GM23338 (cell line): ENCODE measurements at regions not wholly inside any gene's neighbourhood (a gene's known extent, or its start where the extent isn't known, plus 50 kb on each side); places are given as distances from the start of the nearest gene placed in this dataset.

Source experiments
- ATAC-seq: fragments of 200-7000 bp; cut with Tn5 transposase; 3 replicates; pipeline ENCODE4 v1.9.1; 2020
- DNase-seq: peaks from one replicate; pipeline ENCODE4 v3.0.0-alpha.2; 2015; ENCODE audit warnings: low spot score
- H2AFZ ChIP-seq: fragments of 200-600 bp; sonication (generic); 2 replicates; pipeline ENCODE4 v1.8.0; 2016; ENCODE audit warnings: antibody characterized with exemption, mild to moderate bottlenecking, moderate library complexity
- H3F3A ChIP-seq: fragments of 200-600 bp; sonication (generic); replicated peaks from 2 replicates; pipeline ENCODE4 v1.8.0; 2017; ENCODE audit warnings: antibody characterized with exemption, mixed run types, low read depth
- H3K27ac ChIP-seq: fragments of 200-600 bp; sonication (generic); 2 replicates; pipeline ENCODE4 v1.6.1; 2016; ENCODE audit warnings: low read depth
- H3K27me3 ChIP-seq: fragments of 200-600 bp; sonication (generic); 2 replicates; pipeline ENCODE4 v1.8.0; 2016; ENCODE audit warnings: mild to moderate bottlenecking, mixed run types, moderate library complexity; ENCODE audit not compliant: insufficient read depth
- H3K36me3 ChIP-seq: fragments of 200-600 bp; sonication (generic); 2 replicates; pipeline ENCODE4 v1.8.0; 2016; ENCODE audit warnings: mild to moderate bottlenecking; ENCODE audit not compliant: insufficient read depth
- H3K4me1 ChIP-seq: fragments of 200-600 bp; sonication (generic); 2 replicates; pipeline ENCODE4 v1.8.0; 2016; ENCODE audit warnings: mild to moderate bottlenecking, moderate library complexity; ENCODE audit not compliant: insufficient read depth
- H3K4me2 ChIP-seq: fragments of 200-600 bp; sonication (generic); 2 replicates; pipeline ENCODE4 v1.7.1; 2017; ENCODE audit warnings: mixed run types
- H3K4me3 ChIP-seq: fragments of 200-600 bp; sonication (generic); 2 replicates; pipeline ENCODE4 v1.6.1; 2016; ENCODE audit warnings: mixed run types
- H3K79me2 ChIP-seq: fragments of 200-600 bp; sonication (generic); replicated peaks from 2 replicates; pipeline ENCODE4 v1.8.0; 2017; ENCODE audit warnings: mild to moderate bottlenecking; ENCODE audit not compliant: insufficient read depth
- H3K9me2 ChIP-seq: fragments of 200-600 bp; sonication (generic); 2 replicates; pipeline ENCODE4 v1.8.0; 2017; ENCODE audit not compliant: insufficient read depth
- H4K20me1 ChIP-seq: fragments of 200-600 bp; sonication (generic); replicated peaks from 2 replicates; pipeline ENCODE4 v1.8.0; 2017; ENCODE audit warnings: mild to moderate bottlenecking; ENCODE audit not compliant: insufficient read depth
- H3K27ac Mint-ChIP-seq: 2 replicates; pipeline ENCODE4 v1.8.0; 2020; ENCODE audit warnings: inconsistent platforms, mild to moderate bottlenecking, moderate library complexity, mixed read lengths
- H3K27me3 Mint-ChIP-seq: 3 replicates; pipeline ENCODE4 v1.8.0; 2022; ENCODE audit warnings: low read depth, mild to moderate bottlenecking, moderate library complexity, mixed read lengths, inconsistent platforms; ENCODE audit not compliant: insufficient read depth, poor library complexity
- H3K36me3 Mint-ChIP-seq: 3 replicates; pipeline ENCODE4 v1.8.0; 2021; ENCODE audit warnings: low read depth, mild to moderate bottlenecking, inconsistent platforms, moderate library complexity, mixed read lengths
- H3K4me1 Mint-ChIP-seq: 3 replicates; pipeline ENCODE4 v1.8.0; 2020; ENCODE audit warnings: mild to moderate bottlenecking, inconsistent platforms, mixed read lengths
- H3K4me3 Mint-ChIP-seq: 3 replicates; pipeline ENCODE4 v1.8.0; 2021; ENCODE audit warnings: moderate library complexity, mild to moderate bottlenecking, inconsistent platforms, mixed read lengths
- H3K9me3 Mint-ChIP-seq: 3 replicates; pipeline ENCODE4 v1.8.0; 2020; ENCODE audit warnings: moderate library complexity, mild to moderate bottlenecking, inconsistent platforms, mixed read lengths
- CREB1 ChIP-seq: fragments of 250-450 bp; sonication (Bioruptor Pico); IDR thresholded peaks from 2 replicates; pipeline ENCODE4 v1.5.0; 2020; ENCODE audit warnings: low read depth, mild to moderate bottlenecking, moderate library complexity
- EZH2 ChIP-seq: fragments of 200-600 bp; sonication (generic); IDR thresholded peaks from one replicate; pipeline ENCODE4 v1.8.0; 2017; ENCODE audit warnings: antibody characterized with exemption, mild to moderate bottlenecking, low read depth; ENCODE audit not compliant: unreplicated experiment
- EZH2phosphoT487 ChIP-seq: fragments of 200-600 bp; sonication (generic); IDR thresholded peaks from one replicate; pipeline ENCODE4 v1.8.1; 2018; ENCODE audit warnings: antibody characterized with exemption; ENCODE audit not compliant: unreplicated experiment
- JUNB ChIP-seq: IDR thresholded peaks from one replicate; pipeline ENCODE4 v1.6.1; 2016; ENCODE audit warnings: antibody characterized with exemption; ENCODE audit not compliant: unreplicated experiment
- NANOG ChIP-seq: IDR thresholded peaks from 2 replicates; pipeline ENCODE4 v1.6.1; 2016; ENCODE audit warnings: antibody characterized with exemption, borderline replicate concordance
- POLR2AphosphoS5 ChIP-seq: IDR thresholded peaks from 2 replicates; pipeline ENCODE4 v1.6.1; 2016; ENCODE audit warnings: antibody characterized with exemption, low read depth
- REST ChIP-seq: IDR thresholded peaks from one replicate; pipeline ENCODE4 v1.6.1; 2018; ENCODE audit warnings: antibody characterized with exemption; ENCODE audit not compliant: unreplicated experiment
- STAT1 ChIP-seq: IDR thresholded peaks from one replicate; pipeline ENCODE4 v1.6.1; 2016; ENCODE audit warnings: antibody characterized with exemption; ENCODE audit not compliant: unreplicated experiment
- ZNF114 ChIP-seq: fragments of 250-450 bp; sonication (Bioruptor Pico); IDR thresholded peaks from 2 replicates; pipeline ENCODE4 v1.5.0; 2020; ENCODE audit warnings: mild to moderate bottlenecking, moderate library complexity
- ZNF331 ChIP-seq: fragments of 250-450 bp; sonication (Bioruptor Pico); IDR thresholded peaks from 2 replicates; pipeline ENCODE4 v1.5.0; 2020; ENCODE audit warnings: low read depth, mild to moderate bottlenecking, moderate library complexity
- ZNF462 ChIP-seq: fragments of 250-450 bp; sonication (Bioruptor Pico); IDR thresholded peaks from 2 replicates; pipeline ENCODE4 v1.5.0; 2020; ENCODE audit warnings: mild to moderate bottlenecking, moderate library complexity
- TF ChIP-seq, protein P1 (sequence below): IDR thresholded peaks from 2 replicates; pipeline ENCODE4 v1.6.1; 2016; ENCODE audit warnings: antibody characterized with exemption
- TF ChIP-seq, protein P2 (sequence below), 2 experiments: fragments of 200-600 bp in 1 of 2; sonication (generic) in 1 of 2; conservative IDR thresholded peaks; 2 replicates each; pipeline versions ENCODE4 v1.5.1 to v1.6.1; 2016 to 2017; ENCODE audit warnings: antibody characterized with exemption in 2 of 2, low read depth in 2 of 2, mild to moderate bottlenecking in 2 of 2, moderate library complexity in 1 of 2

- no peak for TF ChIP-seq EZH2
Observed at GRCh38 chr2:185664384-185664783, 74.2 kb upstream of the FSIP2 start (continued).

- DNase-seq, result peak; percentile 27
- Histone ChIP-seq H3K79me2 (no peaks in the 10 kb centered on the region), H4K20me1 (no peaks in the 10 kb centered on the region), H3K4me2 (no peak overlapping the region), H3F3A (no peaks in the 10 kb centered on the region), H3K27me3 (no peaks in the 10 kb centered on the region), H3K4me3 (no peak overlapping the region), H3K27ac (no peak overlapping the region), H3K4me1 (no peaks in the 10 kb centered on the region), H3K9me2 (no peaks in the 10 kb centered on the region; the same call in 1 of the 2 replicates), H2AFZ (no peak overlapping the region), H3K36me3 (no peaks in the 10 kb centered on the region)
- no peak overlapping the region for H3K4me3 Mint-ChIP-seq
- TF ChIP-seq, protein P1, sequence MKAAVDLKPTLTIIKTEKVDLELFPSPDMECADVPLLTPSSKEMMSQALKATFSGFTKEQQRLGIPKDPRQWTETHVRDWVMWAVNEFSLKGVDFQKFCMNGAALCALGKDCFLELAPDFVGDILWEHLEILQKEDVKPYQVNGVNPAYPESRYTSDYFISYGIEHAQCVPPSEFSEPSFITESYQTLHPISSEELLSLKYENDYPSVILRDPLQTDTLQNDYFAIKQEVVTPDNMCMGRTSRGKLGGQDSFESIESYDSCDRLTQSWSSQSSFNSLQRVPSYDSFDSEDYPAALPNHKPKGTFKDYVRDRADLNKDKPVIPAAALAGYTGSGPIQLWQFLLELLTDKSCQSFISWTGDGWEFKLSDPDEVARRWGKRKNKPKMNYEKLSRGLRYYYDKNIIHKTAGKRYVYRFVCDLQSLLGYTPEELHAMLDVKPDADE, result no peak
- TF ChIP-seq ZNF114 (CRISPR knock-in tag) (no peak), NANOG (no peak), POLR2AphosphoS5 (no peak), CREB1 (CRISPR knock-in tag) (no peak), REST (no peak), STAT1 (no peak), ZNF331 (no peak), EZH2 (no peak), JUNB (no peak), EZH2phosphoT487 (no peak), ZNF462 (CRISPR knock-in tag) (no peak)
- TF ChIP-seq, protein P2, sequence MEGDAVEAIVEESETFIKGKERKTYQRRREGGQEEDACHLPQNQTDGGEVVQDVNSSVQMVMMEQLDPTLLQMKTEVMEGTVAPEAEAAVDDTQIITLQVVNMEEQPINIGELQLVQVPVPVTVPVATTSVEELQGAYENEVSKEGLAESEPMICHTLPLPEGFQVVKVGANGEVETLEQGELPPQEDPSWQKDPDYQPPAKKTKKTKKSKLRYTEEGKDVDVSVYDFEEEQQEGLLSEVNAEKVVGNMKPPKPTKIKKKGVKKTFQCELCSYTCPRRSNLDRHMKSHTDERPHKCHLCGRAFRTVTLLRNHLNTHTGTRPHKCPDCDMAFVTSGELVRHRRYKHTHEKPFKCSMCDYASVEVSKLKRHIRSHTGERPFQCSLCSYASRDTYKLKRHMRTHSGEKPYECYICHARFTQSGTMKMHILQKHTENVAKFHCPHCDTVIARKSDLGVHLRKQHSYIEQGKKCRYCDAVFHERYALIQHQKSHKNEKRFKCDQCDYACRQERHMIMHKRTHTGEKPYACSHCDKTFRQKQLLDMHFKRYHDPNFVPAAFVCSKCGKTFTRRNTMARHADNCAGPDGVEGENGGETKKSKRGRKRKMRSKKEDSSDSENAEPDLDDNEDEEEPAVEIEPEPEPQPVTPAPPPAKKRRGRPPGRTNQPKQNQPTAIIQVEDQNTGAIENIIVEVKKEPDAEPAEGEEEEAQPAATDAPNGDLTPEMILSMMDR (conservative IDR thresholded peaks at IDR 0.05; ENCODE audit: low read depth in 2 of 2), result no peak
- peaks cover 7% of the 10 kb centered on the region for H3K4me1 Mint-ChIP-seq
- H3K27ac Mint-ChIP-seq, result no peak overlapping the region
- H3K9me3 Mint-ChIP-seq, result no peaks in the 10 kb centered on the region
- H3K27me3 Mint-ChIP-seq, result peaks cover 2% of the 10 kb centered on the region
- no peaks in the 10 kb centered on the region for H3K36me3 Mint-ChIP-seq
- no peak for ATAC-seq
Observed at GRCh38 chr2:185665251-185665814, 73.3 kb upstream of the FSIP2 start.
